HepG2 (cell line): ENCODE measurements at regions not wholly inside any gene's neighbourhood (a gene's known extent, or its start where the extent isn't known, plus 50 kb on each side); places are given as distances from the start of the nearest gene placed in this dataset.

Source experiments
- BCL3 ChIP-seq: sonication (generic); formaldehyde crosslinking; IDR thresholded peaks from 2 replicates; pipeline ENCODE4 v1.5.1; 2020; ENCODE audit warnings: mild to moderate bottlenecking, missing genetic modification reagents, moderate library complexity
- CEBPG ChIP-seq: IDR thresholded peaks from 2 replicates; pipeline ENCODE4 v1.6.1; 2016
- TFDP2 ChIP-seq: sonication (generic); formaldehyde crosslinking; IDR thresholded peaks from 2 replicates; pipeline ENCODE4 v1.4.0; 2020; ENCODE audit warnings: missing genetic modification reagents
- ZFP91 ChIP-seq: sonication (generic); formaldehyde crosslinking; IDR thresholded peaks from 2 replicates; pipeline ENCODE4 v1.9.0; 2022; ENCODE audit warnings: missing genetic modification reagents, mild to moderate bottlenecking, borderline replicate concordance
- ZNF501 ChIP-seq: sonication (generic); formaldehyde crosslinking; IDR thresholded peaks from 2 replicates; pipeline ENCODE4 v1.5.1; 2020; ENCODE audit warnings: mild to moderate bottlenecking, moderate library complexity, missing genetic modification reagents
- ZNF563 ChIP-seq: sonication (generic); formaldehyde crosslinking; IDR thresholded peaks from 2 replicates; pipeline ENCODE4 v1.8.0; 2022; ENCODE audit warnings: mild to moderate bottlenecking, moderate library complexity, missing genetic modification reagents
- ZNF574 ChIP-seq: sonication (generic); formaldehyde crosslinking; IDR thresholded peaks from 2 replicates; pipeline ENCODE4 v1.4.0; 2020; ENCODE audit warnings: missing genetic modification reagents

GRCh38 chr9:134267305-134267880, 58.9 kb upstream of the RXRA start (continued):
- TF ChIP-seq ZFP91 (peak; percentile 9; the same call in 1 of the 2 replicates), CEBPG (CRISPR knock-in tag) (no peak), ZNF574 (CRISPR knock-in tag) (peak; percentile 18; the same call in 1 of the 2 replicates), BCL3 (0 out of 2 replicates have a peak, but pooled peaks have one; percentile 35), ZNF501 (CRISPR knock-in tag) (0 out of 2 replicates have a peak, but pooled peaks have one; percentile 40), TFDP2 (CRISPR knock-in tag) (peak; percentile 10; the same call in 1 of the 2 replicates), ZNF563 (CRISPR knock-in tag) (0 out of 2 replicates have a peak, but pooled peaks have one; percentile 14)
- TF ChIP-seq, all 625 proteins: peak for 27
